ENCODE measurements at regions not wholly inside any gene's neighbourhood (a gene's known extent, or its start where the extent isn't known, plus 50 kb on each side); places are given as distances from the start of the nearest gene placed in this dataset.

- TF ChIP-seq EP300 (IDR thresholded peaks at IDR 0.05; ENCODE audit: borderline replicate concordance in 1 of 2, low read depth in 1 of 2, low read length in 1 of 2) (peak in 1 of 2 experiments; percentile 46; a peak in 1 of 4 replicates), FOXJ3 (CRISPR knock-in tag; IDR thresholded peaks at IDR 0.05) (0 out of 2 replicates have a peak, but pooled peaks have one; percentile 23), ELF1 (IDR thresholded peaks at IDR 0.05) (no peak)
- TF ChIP-seq, protein P1, sequence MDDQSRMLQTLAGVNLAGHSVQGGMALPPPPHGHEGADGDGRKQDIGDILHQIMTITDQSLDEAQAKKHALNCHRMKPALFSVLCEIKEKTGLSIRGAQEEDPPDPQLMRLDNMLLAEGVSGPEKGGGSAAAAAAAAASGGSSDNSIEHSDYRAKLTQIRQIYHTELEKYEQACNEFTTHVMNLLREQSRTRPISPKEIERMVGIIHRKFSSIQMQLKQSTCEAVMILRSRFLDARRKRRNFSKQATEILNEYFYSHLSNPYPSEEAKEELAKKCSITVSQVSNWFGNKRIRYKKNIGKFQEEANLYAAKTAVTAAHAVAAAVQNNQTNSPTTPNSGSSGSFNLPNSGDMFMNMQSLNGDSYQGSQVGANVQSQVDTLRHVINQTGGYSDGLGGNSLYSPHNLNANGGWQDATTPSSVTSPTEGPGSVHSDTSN (IDR thresholded peaks at IDR 0.05): no peak
- Histone ChIP-seq H3K9ac (no peak overlapping the region), H4K20me1 (ENCODE audit: insufficient read depth) (no peaks in the 10 kb centered on the region), H3K4me1 (ENCODE audit: control insufficient read depth in 1 of 2, insufficient read depth in 2 of 2, low read depth in 1 of 2, low read length in 1 of 2) (0 out of 4 replicates have a peak, but pooled peaks cover 0 to 3% of the 10 kb centered on the region in 2 experiments), H2AFZ (ENCODE audit: low read depth) (no peak overlapping the region), H3F3A (replicated peaks; ENCODE audit: insufficient read depth) (peaks cover 3% of the 10 kb centered on the region), H3K4me2 (peak overlapping the region; percentile 26; the same call in 1 of the 2 replicates), H3K27ac (ENCODE audit: low read depth in 2 of 2, low read length in 1 of 2) (no peak overlapping the region), H3K9me2 (no peaks in the 10 kb centered on the region), H3K4me3 (ENCODE audit: low read depth in 2 of 2, low read length in 1 of 2) (no peak overlapping the region), H3K9me3 (no peaks in the 10 kb centered on the region), H3K36me3 (replicated peaks in 1 of 2; ENCODE audit: control insufficient read depth in 1 of 2, insufficient read depth in 2 of 2, low read length in 1 of 2) (no peaks in the 10 kb centered on the region), H3K27me3 (ENCODE audit: insufficient read depth) (no peaks in the 10 kb centered on the region), H3K79me2 (ENCODE audit: insufficient read depth) (no peaks in the 10 kb centered on the region)
- 25% methylated on average over 2 of the region's 2 CpGs for WGBS (ENCODE audit: low lambda C conversion rate)
- ChIA-PET POLR2A (no interaction called here), CTCF (no interaction called here)
- DNase-seq: no peak
These were observed 764.3 kb downstream of the MTRR start for GRCh38 chr5:8633259-8633658.

DNA sequence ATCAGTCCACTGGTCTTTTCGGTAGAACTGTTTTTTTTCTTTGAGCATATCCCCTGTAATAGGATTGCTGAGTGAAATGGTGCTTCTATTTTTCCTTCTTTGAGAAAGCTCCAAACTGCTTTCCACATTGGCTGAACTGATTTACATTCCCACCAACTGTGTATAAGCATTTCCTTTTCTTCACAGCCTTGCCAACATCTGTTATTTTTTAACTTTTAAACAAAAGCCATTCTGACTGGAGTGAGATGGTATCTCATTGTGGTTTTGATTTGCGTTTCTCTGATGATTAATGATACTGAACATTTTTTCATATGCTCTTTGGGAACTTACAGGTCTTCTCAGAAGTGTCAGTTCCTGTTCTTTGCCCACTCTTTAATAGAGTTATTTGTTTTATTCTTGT is 764.7 kb downstream of the MTRR start:
- Histone ChIP-seq H3K79me2 (ENCODE audit: insufficient read depth) (no peaks in the 10 kb centered on the region), H3K9me2 (no peaks in the 10 kb centered on the region), H3K36me3 (replicated peaks in 1 of 2; ENCODE audit: control insufficient read depth in 1 of 2, insufficient read depth in 2 of 2, low read length in 1 of 2) (no peaks in the 10 kb centered on the region), H3K9me3 (no peaks in the 10 kb centered on the region), H3K27me3 (ENCODE audit: insufficient read depth) (no peaks in the 10 kb centered on the region), H3K27ac (ENCODE audit: low read depth in 2 of 2, low read length in 1 of 2) (no peak overlapping the region), H3K4me2 (peak overlapping the region; percentile 26; the same call in 1 of the 2 replicates), H3K9ac (no peak overlapping the region), H3K4me3 (ENCODE audit: low read depth in 2 of 2, low read length in 1 of 2) (no peak overlapping the region), H3F3A (replicated peaks; ENCODE audit: insufficient read depth) (peaks cover 3% of the 10 kb centered on the region), H3K4me1 (ENCODE audit: control insufficient read depth in 1 of 2, insufficient read depth in 2 of 2, low read depth in 1 of 2, low read length in 1 of 2) (0 out of 4 replicates have a peak, but pooled peaks cover 0 to 3% of the 10 kb centered on the region in 2 experiments), H2AFZ (ENCODE audit: low read depth) (no peak overlapping the region), H4K20me1 (ENCODE audit: insufficient read depth) (no peaks in the 10 kb centered on the region)
- no peak for DNase-seq
- WGBS (ENCODE audit: low lambda C conversion rate): 5% methylated on average over 2 of the region's 2 CpGs
- TF ChIP-seq ELF1 (IDR thresholded peaks at IDR 0.05) (no peak), TAF1 (IDR thresholded peaks at IDR 0.05; ENCODE audit: borderline replicate concordance, low read depth, low read length) (no peak), EP300 (IDR thresholded peaks at IDR 0.05; ENCODE audit: borderline replicate concordance in 1 of 2, low read depth in 1 of 2, low read length in 1 of 2) (peak in 1 of 2 experiments; percentile 32; a peak in 1 of 4 replicates), RAD21 (IDR thresholded peaks at IDR 0.05; ENCODE audit: low read length) (no peak), GATA2 (CRISPR knock-in tag; IDR thresholded peaks at IDR 0.05) (peak; percentile 52), TCF12 (IDR thresholded peaks at IDR 0.05) (peak; percentile 80)
- TF ChIP-seq, protein P1 (IDR thresholded peaks at IDR 0.05): peak; percentile 48; the same call in 1 of the 2 replicates
- CTCF ChIA-PET: no interaction called here
- POLR2A ChIA-PET: no interaction called here

DNA sequence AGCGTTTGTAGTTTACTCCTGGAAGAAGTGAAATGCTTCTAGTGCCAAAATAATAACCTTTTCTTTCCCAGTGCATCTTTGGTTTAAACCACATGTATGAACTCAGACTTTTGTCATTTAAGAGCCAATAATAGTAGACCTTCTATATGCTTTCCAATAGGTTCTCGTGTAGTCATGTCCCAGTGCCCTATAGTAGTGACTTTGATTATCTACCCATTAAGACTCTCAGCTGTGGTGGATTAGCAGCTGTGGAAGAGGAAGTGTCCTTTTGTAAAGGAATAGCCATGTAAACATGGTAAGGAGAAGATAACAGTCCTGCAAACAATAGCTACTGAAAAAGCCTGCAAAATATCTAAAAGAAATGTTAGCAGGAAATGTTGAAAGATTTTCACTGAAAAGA is 765.3 kb downstream of the MTRR start:
- 0 out of 4 replicates have a peak, but pooled peaks cover 0 to 3% of the 10 kb centered on the region in 2 experiments for H3K4me1 ChIP-seq (ENCODE audit: control insufficient read depth in 1 of 2, insufficient read depth in 2 of 2, low read depth in 1 of 2, low read length in 1 of 2)
- no peak overlapping the region for H3K27ac ChIP-seq (ENCODE audit: low read depth in 2 of 2, low read length in 1 of 2)
- H3K9me3 ChIP-seq: no peaks in the 10 kb centered on the region
- no peak for DNase-seq
- no peak overlapping the region for H2AFZ ChIP-seq (ENCODE audit: low read depth)
- no peaks in the 10 kb centered on the region for H4K20me1 ChIP-seq (ENCODE audit: insufficient read depth)
- TF ChIP-seq TEAD4 (IDR thresholded peaks at IDR 0.05; ENCODE audit: borderline replicate concordance, insufficient read depth) (no peak), RXRA (IDR thresholded peaks at IDR 0.05; ENCODE audit: borderline replicate concordance, low read depth) (no peak), GABPA (IDR thresholded peaks at IDR 0.05; ENCODE audit: low read depth) (no peak), RFX5 (IDR thresholded peaks at IDR 0.05; ENCODE audit: low read length) (no peak), SIN3A (IDR thresholded peaks at IDR 0.05; ENCODE audit: borderline replicate concordance, low read depth, low read length) (no peak), YY1 (IDR thresholded peaks at IDR 0.05; ENCODE audit: low read depth) (no peak), EZH2phosphoT487 (IDR thresholded peaks at IDR 0.05; ENCODE audit: borderline replicate concordance, low read depth) (no peak)
- CTCF ChIA-PET: no interaction called here
- H3K27me3 ChIP-seq (ENCODE audit: insufficient read depth): no peaks in the 10 kb centered on the region
- no peak overlapping the region for H3K9ac ChIP-seq
- WGBS (ENCODE audit: low lambda C conversion rate): 10% methylated on average over 2 of the region's 2 CpGs
- H3K4me2 ChIP-seq: no peak overlapping the region; the same call in 1 of the 2 replicates
- POLR2A ChIA-PET: no interaction called here
- H3K9me2 ChIP-seq: no peaks in the 10 kb centered on the region
- peaks cover 3% of the 10 kb centered on the region for H3F3A ChIP-seq (replicated peaks; ENCODE audit: insufficient read depth)
- H3K79me2 ChIP-seq (ENCODE audit: insufficient read depth): no peaks in the 10 kb centered on the region
- H3K36me3 ChIP-seq (replicated peaks in 1 of 2; ENCODE audit: control insufficient read depth in 1 of 2, insufficient read depth in 2 of 2, low read length in 1 of 2): no peaks in the 10 kb centered on the region
- H3K4me3 ChIP-seq (ENCODE audit: low read depth in 2 of 2, low read length in 1 of 2): no peak overlapping the region

Measured in SK-N-SH (cell line).